MM.1S (cell line): ENCODE measurements at regions not wholly inside any gene's neighbourhood (a gene's known extent, or its start where the extent isn't known, plus 50 kb on each side); places are given as distances from the start of the nearest gene placed in this dataset.

ENCODE experiments used
- CTCF ChIP-seq: fragments of 300-600 bp; sonication (generic); IDR thresholded peaks from 2 replicates; pipeline ENCODE4 v1.5.1; 2016; ENCODE audit warnings: antibody characterized with exemption, low read length, mixed read lengths
- EZH2 ChIP-seq: fragments of 300-600 bp; sonication (generic); optimal IDR thresholded peaks from 2 replicates; pipeline ENCODE3; 2017; ENCODE audit warnings: low read depth, mild to moderate bottlenecking, antibody characterized with exemption, low read length, mixed read lengths
- EZH2phosphoT487 ChIP-seq: fragments of 300-600 bp; sonication (generic); IDR thresholded peaks from 2 replicates; pipeline ENCODE4 v1.6.1; 2018; ENCODE audit warnings: antibody characterized with exemption, low read length

GRCh38 chr6:149169761-149170511, 147.6 kb upstream of the TAB2 start:
- TF ChIP-seq CTCF: no peak
- TF ChIP-seq EZH2: no peak
- TF ChIP-seq EZH2phosphoT487: no peak
